Cardiac muscle cell (in vitro differentiated cells and primary cell): ENCODE measurements at regions not wholly inside any gene's neighbourhood (a gene's known extent, or its start where the extent isn't known, plus 50 kb on each side); places are given as distances from the start of the nearest gene placed in this dataset.

ENCODE experiments used
- DNase-seq, 2 donors: peaks; one replicate each; pipeline versions ENCODE4 v3.0.0 to v3.0.0-alpha.2; 2010 to 2017; ENCODE audit warnings: low read depth in 1 of 2, low spot score in 1 of 2
- H3K27ac ChIP-seq: fragments of 200-600 bp; sonication (generic); 2 replicates; pipeline ENCODE4 v1.5.1; 2016
- H3K27me3 ChIP-seq: fragments of 200-600 bp; sonication (generic); 2 replicates; pipeline ENCODE4 v1.6.0; 2016; ENCODE audit warnings: control low read depth
- H3K36me3 ChIP-seq: fragments of 200-600 bp; sonication (generic); 2 replicates; pipeline ENCODE4 v1.5.1; 2016; ENCODE audit warnings: control low read depth
- H3K4me1 ChIP-seq: fragments of 200-600 bp; sonication (generic); 2 replicates; pipeline ENCODE4 v1.8.1; 2017; ENCODE audit warnings: low read depth, mild to moderate bottlenecking, mixed run types
- H3K4me3 ChIP-seq: fragments of 200-600 bp; sonication (generic); 2 replicates; pipeline ENCODE4 v1.5.1; 2016; ENCODE audit warnings: mild to moderate bottlenecking
- H3K9me3 ChIP-seq: fragments of 200-600 bp; sonication (generic); 2 replicates; pipeline ENCODE4 v1.5.1; 2017; ENCODE audit warnings: low read depth, mild to moderate bottlenecking, control low read depth
- TF ChIP-seq, protein P1 (sequence below): IDR thresholded peaks from 2 replicates; pipeline ENCODE4 v1.5.1; 2012; ENCODE audit warnings: low read depth, mild to moderate bottlenecking, low read length

GRCh38 chr19:28468701-28469459 lies 744.1 kb downstream of the UQCRFS1 start:
- no peaks in the 10 kb centered on the region for H3K4me1 ChIP-seq
- no peaks in the 10 kb centered on the region for H3K9me3 ChIP-seq
- H3K27me3 ChIP-seq: no peaks in the 10 kb centered on the region
- no peak overlapping the region for H3K4me3 ChIP-seq
- TF ChIP-seq, protein P1, sequence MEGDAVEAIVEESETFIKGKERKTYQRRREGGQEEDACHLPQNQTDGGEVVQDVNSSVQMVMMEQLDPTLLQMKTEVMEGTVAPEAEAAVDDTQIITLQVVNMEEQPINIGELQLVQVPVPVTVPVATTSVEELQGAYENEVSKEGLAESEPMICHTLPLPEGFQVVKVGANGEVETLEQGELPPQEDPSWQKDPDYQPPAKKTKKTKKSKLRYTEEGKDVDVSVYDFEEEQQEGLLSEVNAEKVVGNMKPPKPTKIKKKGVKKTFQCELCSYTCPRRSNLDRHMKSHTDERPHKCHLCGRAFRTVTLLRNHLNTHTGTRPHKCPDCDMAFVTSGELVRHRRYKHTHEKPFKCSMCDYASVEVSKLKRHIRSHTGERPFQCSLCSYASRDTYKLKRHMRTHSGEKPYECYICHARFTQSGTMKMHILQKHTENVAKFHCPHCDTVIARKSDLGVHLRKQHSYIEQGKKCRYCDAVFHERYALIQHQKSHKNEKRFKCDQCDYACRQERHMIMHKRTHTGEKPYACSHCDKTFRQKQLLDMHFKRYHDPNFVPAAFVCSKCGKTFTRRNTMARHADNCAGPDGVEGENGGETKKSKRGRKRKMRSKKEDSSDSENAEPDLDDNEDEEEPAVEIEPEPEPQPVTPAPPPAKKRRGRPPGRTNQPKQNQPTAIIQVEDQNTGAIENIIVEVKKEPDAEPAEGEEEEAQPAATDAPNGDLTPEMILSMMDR: no peak
- no peak overlapping the region for H3K27ac ChIP-seq
- peak in 1 of 2 donors; percentile 40 for DNase-seq
- H3K36me3 ChIP-seq: no peaks in the 10 kb centered on the region

DNA sequence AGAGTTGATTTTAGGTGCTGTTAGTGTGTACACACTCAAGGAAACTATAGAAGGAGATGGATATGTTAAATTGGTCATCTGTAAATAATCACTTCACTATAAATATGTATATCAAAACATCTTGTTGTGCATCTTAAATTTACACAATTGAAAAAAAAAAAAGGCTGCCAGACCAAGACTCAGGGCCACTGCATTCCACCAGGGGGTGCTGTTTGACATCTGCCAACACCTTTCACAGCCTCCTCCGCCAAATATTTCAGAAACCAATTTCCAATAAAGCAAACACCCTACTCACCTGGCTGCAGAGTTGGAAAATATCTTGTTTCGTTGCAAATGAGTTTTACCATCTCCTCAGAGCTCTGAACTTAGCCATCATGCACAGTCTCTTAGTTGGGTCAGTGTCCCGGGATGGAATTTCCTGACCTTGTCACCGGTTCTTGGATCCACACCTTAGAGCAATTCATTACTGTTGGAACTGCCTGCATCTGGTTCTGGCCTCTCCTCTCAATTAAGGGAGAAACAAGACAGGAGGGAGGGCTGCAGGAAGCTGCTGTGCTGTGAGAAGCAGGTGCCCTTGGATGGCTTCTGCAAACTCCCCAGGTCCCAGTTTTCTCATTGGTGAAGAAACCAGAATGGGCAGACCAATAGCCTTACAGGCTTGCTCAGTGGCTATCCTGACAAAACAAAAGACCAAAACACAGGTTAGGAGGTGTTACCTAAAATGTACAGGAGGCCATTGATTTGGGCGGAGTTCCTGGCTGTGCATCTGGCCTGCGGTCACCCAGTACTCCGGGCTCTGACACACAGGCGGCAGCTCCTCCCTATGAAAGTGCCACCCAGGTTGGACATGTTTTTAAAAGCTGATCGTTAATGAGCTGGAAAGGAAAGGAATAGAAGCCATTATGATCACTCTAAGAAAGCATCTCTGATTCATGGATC lies 746.6 kb downstream of the UQCRFS1 start:
- Histone ChIP-seq H3K36me3 (no peaks in the 10 kb centered on the region), H3K4me1 (no peaks in the 10 kb centered on the region), H3K27me3 (no peaks in the 10 kb centered on the region), H3K27ac (no peak overlapping the region), H3K4me3 (no peak overlapping the region), H3K9me3 (no peaks in the 10 kb centered on the region)
- TF ChIP-seq, protein P1: peak; percentile 85
- DNase-seq: peak; percentile 67 to 76

GRCh38 chr19:28465371-28466086 lies 747.4 kb downstream of the UQCRFS1 start:
- Histone ChIP-seq H3K27ac (no peak overlapping the region), H3K4me3 (no peak overlapping the region), H3K36me3 (no peaks in the 10 kb centered on the region), H3K4me1 (no peaks in the 10 kb centered on the region), H3K27me3 (no peaks in the 10 kb centered on the region), H3K9me3 (no peaks in the 10 kb centered on the region)
- TF ChIP-seq, protein P1: no peak
- no peak for DNase-seq

- Histone ChIP-seq H3K36me3 (no peaks in the 10 kb centered on the region), H3K4me3 (no peak overlapping the region), H3K27me3 (no peaks in the 10 kb centered on the region), H3K27ac (no peak overlapping the region), H3K9me3 (no peaks in the 10 kb centered on the region), H3K4me1 (no peaks in the 10 kb centered on the region)
- no peak for DNase-seq
- TF ChIP-seq, protein P1: no peak
Measured at GRCh38 chr19:28463493-28464053, 749.4 kb downstream of the UQCRFS1 start.

GRCh38 chr19:28457620-28458019 lies 755.3 kb downstream of the UQCRFS1 start:
- no peak for DNase-seq
- Histone ChIP-seq H3K27me3 (no peaks in the 10 kb centered on the region), H3K27ac (no peak overlapping the region), H3K4me1 (no peaks in the 10 kb centered on the region), H3K4me3 (no peak overlapping the region), H3K36me3 (no peaks in the 10 kb centered on the region), H3K9me3 (no peaks in the 10 kb centered on the region)
- TF ChIP-seq, protein P1: no peak
